ENCODE measurements at regions not wholly inside any gene's neighbourhood (a gene's known extent, or its start where the extent isn't known, plus 50 kb on each side); places are given as distances from the start of the nearest gene placed in this dataset.

- Histone ChIP-seq H3K4me1 (peaks cover 10% of the 10 kb centered on the region), H3K27me3 (ENCODE audit: low read depth) (peaks cover 55% of the 10 kb centered on the region), H3K9me3 (replicated peaks) (peaks cover 1% of the 10 kb centered on the region), H3K4me3 (no peak overlapping the region), H3K36me3 (no peaks in the 10 kb centered on the region), H3K27ac (replicated peaks) (no peak overlapping the region)
- no peak for TF ChIP-seq CTCF (IDR thresholded peaks at IDR 0.05; ENCODE audit: borderline replicate concordance)
- intact Hi-C loops (cut with micrococcal nuclease) = no loop called here
- no peak for DNase-seq
Measured at GRCh38 chr12:111251058-111251730, 117.7 kb downstream of the PHETA1 start.

- H3K4me3 ChIP-seq = no peak overlapping the region
- H3K27ac ChIP-seq (replicated peaks) = no peak overlapping the region
- H3K27me3 ChIP-seq (ENCODE audit: low read depth) = peaks cover 50% of the 10 kb centered on the region
- H3K36me3 ChIP-seq = no peaks in the 10 kb centered on the region
- no peak for TF ChIP-seq CTCF (IDR thresholded peaks at IDR 0.05; ENCODE audit: borderline replicate concordance)
- no peak for DNase-seq
- peaks cover 10% of the 10 kb centered on the region for H3K4me1 ChIP-seq
- intact Hi-C loops (cut with micrococcal nuclease) = no loop called here
- peaks cover 6% of the 10 kb centered on the region for H3K9me3 ChIP-seq (replicated peaks)
Measured at GRCh38 chr12:111250251-111250881, 118.5 kb downstream of the PHETA1 start.

GRCh38 chr12:111249757-111250156 is 119.1 kb downstream of the PHETA1 start:
- intact Hi-C loops (cut with micrococcal nuclease) = no loop called here
- H3K36me3 ChIP-seq = no peaks in the 10 kb centered on the region
- H3K4me1 ChIP-seq = peaks cover 10% of the 10 kb centered on the region
- H3K4me3 ChIP-seq = no peak overlapping the region
- peaks cover 48% of the 10 kb centered on the region for H3K27me3 ChIP-seq (ENCODE audit: low read depth)
- H3K9me3 ChIP-seq (replicated peaks) = peaks cover 8% of the 10 kb centered on the region
- no peak for TF ChIP-seq CTCF (IDR thresholded peaks at IDR 0.05; ENCODE audit: borderline replicate concordance)
- no peak for DNase-seq
- no peak overlapping the region for H3K27ac ChIP-seq (replicated peaks)

- no peak for TF ChIP-seq CTCF (IDR thresholded peaks at IDR 0.05; ENCODE audit: borderline replicate concordance)
Measured at GRCh38 chr12:111249018-111249370, 119.9 kb downstream of the PHETA1 start.

GRCh38 chr12:111248236-111249017 is 120.5 kb downstream of the PHETA1 start:
- no peaks in the 10 kb centered on the region for H3K36me3 ChIP-seq
- H3K27ac ChIP-seq (replicated peaks) = no peak overlapping the region
- peaks cover 10% of the 10 kb centered on the region for H3K4me1 ChIP-seq
- TF ChIP-seq CTCF (IDR thresholded peaks at IDR 0.05; ENCODE audit: borderline replicate concordance) = no peak
- DNase-seq = no peak
- intact Hi-C loops (cut with micrococcal nuclease) = no loop called here
- H3K4me3 ChIP-seq = no peak overlapping the region
- peaks cover 35% of the 10 kb centered on the region for H3K27me3 ChIP-seq (ENCODE audit: low read depth)
- peaks cover 21% of the 10 kb centered on the region for H3K9me3 ChIP-seq (replicated peaks)

More at GRCh38 chr12:111249018-111249370, 119.9 kb downstream of the PHETA1 start:
- Histone ChIP-seq H3K36me3 (no peaks in the 10 kb centered on the region), H3K27ac (replicated peaks) (no peak overlapping the region), H3K9me3 (replicated peaks) (peaks cover 16% of the 10 kb centered on the region), H3K4me3 (no peak overlapping the region), H3K4me1 (peaks cover 10% of the 10 kb centered on the region), H3K27me3 (ENCODE audit: low read depth) (peaks cover 40% of the 10 kb centered on the region)
- DNase-seq = no peak
- intact Hi-C loops (cut with micrococcal nuclease) = no loop called here

Data from left ventricle myocardium inferior (tissue), 1 donor.